Central memory CD8-positive, alpha-beta T cell (primary cell): ENCODE measurements at regions not wholly inside any gene's neighbourhood (a gene's known extent, or its start where the extent isn't known, plus 50 kb on each side); places are given as distances from the start of the nearest gene placed in this dataset.

Experiments used
- ATAC-seq: fragments of 150-1000 bp; cut with Tn5 transposase; replicated peaks from 2 replicates; pipeline ENCODE4 v1.10.0; 2022; ENCODE audit warnings: mild to moderate bottlenecking, moderate FRiP score, moderate number of reproducible peaks; ENCODE audit not compliant: poor library complexity, severe bottlenecking; ENCODE audit errors: extremely low read depth
- DNase-seq, 2 donors: peaks; one replicate each; pipeline ENCODE4 v3.0.0; 2021; ENCODE audit warnings: low spot score in 2 of 2
- H3K27ac Mint-ChIP-seq: one replicate; pipeline ENCODE4 v1.8.0; 2022; ENCODE audit warnings: low read depth, mild to moderate bottlenecking, moderate library complexity, mixed read lengths
- H3K27me3 Mint-ChIP-seq: one replicate; pipeline ENCODE4 v1.8.0; 2022; ENCODE audit warnings: mixed read lengths
- H3K36me3 Mint-ChIP-seq: one replicate; pipeline ENCODE4 v1.8.0; 2022; ENCODE audit warnings: mild to moderate bottlenecking, moderate library complexity, mixed read lengths; ENCODE audit not compliant: insufficient read depth
- H3K4me1 Mint-ChIP-seq: one replicate; pipeline ENCODE4 v1.8.0; 2022; ENCODE audit warnings: mixed read lengths
- H3K4me3 Mint-ChIP-seq: one replicate; pipeline ENCODE4 v1.8.0; 2022; ENCODE audit warnings: mild to moderate bottlenecking, moderate library complexity, mixed read lengths
- H3K9me3 Mint-ChIP-seq: one replicate; pipeline ENCODE4 v1.8.0; 2022; ENCODE audit warnings: mixed read lengths

GRCh38 chr1:188241629-188242028 lies 1412.9 kb downstream of the PLA2G4A start:
- Mint-ChIP-seq H3K4me3 (no peak overlapping the region), H3K9me3 (peaks cover 14% of the 10 kb centered on the region), H3K36me3 (peaks cover 2% of the 10 kb centered on the region), H3K27me3 (no peaks in the 10 kb centered on the region), H3K27ac (no peak overlapping the region), H3K4me1 (no peaks in the 10 kb centered on the region)
- DNase-seq (no peak), ATAC-seq (no peak)

GRCh38 chr1:188243456-188243855 lies 1414.7 kb downstream of the PLA2G4A start:
- no peak for DNase-seq
- Mint-ChIP-seq H3K27ac (no peak overlapping the region), H3K27me3 (no peaks in the 10 kb centered on the region), H3K36me3 (peaks cover 2% of the 10 kb centered on the region), H3K4me3 (no peak overlapping the region), H3K4me1 (no peaks in the 10 kb centered on the region), H3K9me3 (peaks cover 20% of the 10 kb centered on the region)
- ATAC-seq = no peak

GRCh38 chr1:188244681-188245080 lies 1415.9 kb downstream of the PLA2G4A start:
- H3K4me3 Mint-ChIP-seq = no peak overlapping the region
- H3K27me3 Mint-ChIP-seq = no peaks in the 10 kb centered on the region
- H3K4me1 Mint-ChIP-seq = no peaks in the 10 kb centered on the region
- ATAC-seq = no peak
- no peak overlapping the region for H3K27ac Mint-ChIP-seq
- no peak for DNase-seq
- peaks cover 20% of the 10 kb centered on the region for H3K9me3 Mint-ChIP-seq
- H3K36me3 Mint-ChIP-seq = peaks cover 2% of the 10 kb centered on the region

GRCh38 chr1:188247255-188247654 lies 1418.5 kb downstream of the PLA2G4A start:
- no peak for DNase-seq
- no peak overlapping the region for H3K4me3 Mint-ChIP-seq
- H3K36me3 Mint-ChIP-seq = no peaks in the 10 kb centered on the region

GRCh38 chr1:188249811-188250210 lies 1421.1 kb downstream of the PLA2G4A start:
- Mint-ChIP-seq H3K4me3 (no peak overlapping the region), H3K27ac (no peak overlapping the region), H3K4me1 (no peaks in the 10 kb centered on the region), H3K36me3 (no peaks in the 10 kb centered on the region), H3K9me3 (peaks cover 9% of the 10 kb centered on the region), H3K27me3 (no peaks in the 10 kb centered on the region)
- DNase-seq (no peak), ATAC-seq (no peak)

More at GRCh38 chr1:188247255-188247654, 1418.5 kb downstream of the PLA2G4A start:
- Mint-ChIP-seq H3K27ac (no peak overlapping the region), H3K27me3 (no peaks in the 10 kb centered on the region), H3K4me1 (no peaks in the 10 kb centered on the region), H3K9me3 (peaks cover 12% of the 10 kb centered on the region)
- ATAC-seq = no peak

GRCh38 chr1:188251036-188251435 lies 1422.3 kb downstream of the PLA2G4A start:
- no peaks in the 10 kb centered on the region for H3K4me1 Mint-ChIP-seq

GRCh38 chr1:188261849-188262248 lies 1433.1 kb downstream of the PLA2G4A start:
- no peaks in the 10 kb centered on the region for H3K27me3 Mint-ChIP-seq
- H3K4me3 Mint-ChIP-seq = no peak overlapping the region
- H3K9me3 Mint-ChIP-seq = peaks cover 48% of the 10 kb centered on the region
- no peak for DNase-seq
- H3K4me1 Mint-ChIP-seq = no peaks in the 10 kb centered on the region
- H3K36me3 Mint-ChIP-seq = peaks cover 2% of the 10 kb centered on the region
- H3K27ac Mint-ChIP-seq = no peak overlapping the region
- ATAC-seq = no peak

More at GRCh38 chr1:188251036-188251435, 1422.3 kb downstream of the PLA2G4A start:
- Mint-ChIP-seq H3K36me3 (no peaks in the 10 kb centered on the region), H3K27ac (no peak overlapping the region), H3K9me3 (peaks cover 15% of the 10 kb centered on the region), H3K27me3 (no peaks in the 10 kb centered on the region), H3K4me3 (no peak overlapping the region)
- DNase-seq (no peak), ATAC-seq (no peak)

- DNase-seq (no peak), ATAC-seq (no peak)
- peaks cover 11% of the 10 kb centered on the region for H3K9me3 Mint-ChIP-seq
- H3K27me3 Mint-ChIP-seq = no peaks in the 10 kb centered on the region
- H3K4me1 Mint-ChIP-seq = no peaks in the 10 kb centered on the region
- no peak overlapping the region for H3K27ac Mint-ChIP-seq
- no peak overlapping the region for H3K4me3 Mint-ChIP-seq
- H3K36me3 Mint-ChIP-seq = no peaks in the 10 kb centered on the region
Observed at GRCh38 chr1:188269956-188270355, 1441.2 kb downstream of the PLA2G4A start.

- DNase-seq (no peak), ATAC-seq (no peak)
- Mint-ChIP-seq H3K27me3 (no peaks in the 10 kb centered on the region), H3K9me3 (peaks cover 6% of the 10 kb centered on the region), H3K4me1 (no peaks in the 10 kb centered on the region), H3K36me3 (no peaks in the 10 kb centered on the region), H3K4me3 (no peak overlapping the region), H3K27ac (no peak overlapping the region)
Observed at GRCh38 chr1:188270497-188270896, 1441.7 kb downstream of the PLA2G4A start.

- no peak overlapping the region for H3K27ac Mint-ChIP-seq
Observed at GRCh38 chr1:188277771-188278170, 1449.0 kb downstream of the PLA2G4A start.

GRCh38 chr1:188281921-188282320 lies 1453.2 kb downstream of the PLA2G4A start:
- ATAC-seq (no peak), DNase-seq (no peak)
- Mint-ChIP-seq H3K4me3 (no peak overlapping the region), H3K27ac (no peak overlapping the region), H3K9me3 (peaks cover 21% of the 10 kb centered on the region), H3K36me3 (no peaks in the 10 kb centered on the region), H3K27me3 (no peaks in the 10 kb centered on the region), H3K4me1 (no peaks in the 10 kb centered on the region)

More at GRCh38 chr1:188277771-188278170, 1449.0 kb downstream of the PLA2G4A start:
- Mint-ChIP-seq H3K9me3 (peaks cover 8% of the 10 kb centered on the region), H3K36me3 (no peaks in the 10 kb centered on the region), H3K4me3 (no peak overlapping the region), H3K4me1 (no peaks in the 10 kb centered on the region), H3K27me3 (no peaks in the 10 kb centered on the region)
- DNase-seq (no peak), ATAC-seq (no peak)

- ATAC-seq (no peak), DNase-seq (no peak)
- Mint-ChIP-seq H3K27ac (no peak overlapping the region), H3K27me3 (no peaks in the 10 kb centered on the region), H3K9me3 (peaks cover 35% of the 10 kb centered on the region), H3K36me3 (no peaks in the 10 kb centered on the region), H3K4me3 (no peak overlapping the region), H3K4me1 (no peaks in the 10 kb centered on the region)
Observed at GRCh38 chr1:188295157-188295556, 1466.4 kb downstream of the PLA2G4A start.

GRCh38 chr1:188302746-188303145 lies 1474.0 kb downstream of the PLA2G4A start:
- Mint-ChIP-seq H3K27ac (no peak overlapping the region), H3K36me3 (no peaks in the 10 kb centered on the region), H3K4me3 (no peak overlapping the region), H3K4me1 (no peaks in the 10 kb centered on the region), H3K27me3 (no peaks in the 10 kb centered on the region), H3K9me3 (peaks cover 12% of the 10 kb centered on the region)
- DNase-seq = no peak
- no peak for ATAC-seq
